HEK293 (cell line): ENCODE measurements at regions not wholly inside any gene's neighbourhood (a gene's known extent, or its start where the extent isn't known, plus 50 kb on each side); places are given as distances from the start of the nearest gene placed in this dataset.
A peak's percentile ranks its signal among the peaks of the same experiment; 100 is the strongest.
"Not testable (repeated sequence)": the region's sequence is repeated elsewhere in the genome, so short reads cannot be mapped to it uniquely, and the experiment has no call there.

ENCODE experiments used
- CTCF ChIA-PET: fragments of 350-600 bp; formaldehyde crosslinking; extraction: SDS; loops from one replicate; lab custom pipeline; 2021; ENCODE audit warnings: antibody characterized with exemption; lab: Yijun Ruan, JAX
- POLR2A ChIA-PET: fragments of 300-600 bp; formaldehyde crosslinking; extraction: SDS; loops from one replicate; lab custom pipeline; 2020; ENCODE audit warnings: antibody characterized with exemption, inconsistent platforms; lab: Yijun Ruan, JAX
- H3K27ac ChIP-seq: fragments of 200-500 bp; sonication (Bioruptor generic); 2 replicates; pipeline ENCODE4 v1.5.1; 2014; ENCODE audit warnings: low read depth, low read length, control low read depth, inconsistent platforms; ENCODE audit errors: extremely low read depth
- H3K36me3 ChIP-seq, 2 experiments: fragments of 200-500 bp in 1 of 2; sonication (Bioruptor generic) in 1 of 2; 1 replicate in 1 of 2; 2 replicates in 1 of 2; pipeline ENCODE4 v1.5.1; 2014 to 2017; ENCODE audit warnings: inconsistent platforms in 2 of 2, low read length in 2 of 2; ENCODE audit not compliant: control insufficient read depth in 2 of 2, insufficient read depth in 1 of 2
- H3K4me1 ChIP-seq: fragments of 200-500 bp; sonication (Bioruptor generic); 2 replicates; pipeline ENCODE4 v1.5.1; 2014; ENCODE audit warnings: mild to moderate bottlenecking, low read length, inconsistent platforms; ENCODE audit not compliant: control insufficient read depth, insufficient read depth
- H3K4me3 ChIP-seq: 2 replicates; pipeline ENCODE4 v1.5.1; 2011; ENCODE audit warnings: low read depth, mild to moderate bottlenecking, control low read depth, low read length, moderate library complexity
- H3K9me3 ChIP-seq: fragments of 200-500 bp; sonication (Bioruptor generic); 2 replicates; pipeline ENCODE4 v1.5.1; 2014; ENCODE audit warnings: low read depth, low read length, inconsistent platforms; ENCODE audit not compliant: control insufficient read depth, insufficient read depth
- KLF10 ChIP-seq: fragments of 450-650 bp; IDR thresholded peaks from 2 replicates; pipeline ENCODE4 v1.5.1; 2018; ENCODE audit warnings: missing biosample characterization, mild to moderate bottlenecking, missing genetic modification characterization
- KLF7 ChIP-seq: fragments of 450-650 bp; formaldehyde crosslinking; IDR thresholded peaks from 2 replicates; pipeline ENCODE4 v1.5.1; 2016; ENCODE audit warnings: missing biosample characterization, missing genetic modification characterization, borderline replicate concordance
- TRIM28 ChIP-seq: IDR thresholded peaks from 2 replicates; pipeline ENCODE4 v1.6.1; 2011; ENCODE audit warnings: low read length, control low read depth, borderline replicate concordance
- ZBTB8A ChIP-seq: fragments of 450-650 bp; formaldehyde crosslinking; IDR thresholded peaks from 2 replicates; pipeline ENCODE4 v1.5.1; 2016; ENCODE audit warnings: missing biosample characterization, missing genetic modification characterization
- ZFP3 ChIP-seq: fragments of 450-650 bp; formaldehyde crosslinking; IDR thresholded peaks from 2 replicates; pipeline ENCODE4 v1.5.1; 2016; ENCODE audit warnings: low read depth, missing biosample characterization, missing genetic modification characterization
- ZFP41 ChIP-seq: fragments of 450-650 bp; formaldehyde crosslinking; IDR thresholded peaks from 2 replicates; pipeline ENCODE4 v1.5.1; 2016; ENCODE audit warnings: missing biosample characterization, missing genetic modification characterization, borderline replicate concordance
- ZNF112 ChIP-seq: fragments of 450-650 bp; formaldehyde crosslinking; IDR thresholded peaks from 2 replicates; pipeline ENCODE4 v1.5.0; 2017; ENCODE audit warnings: missing biosample characterization, missing genetic modification characterization
- ZNF2 ChIP-seq: fragments of 450-650 bp; formaldehyde crosslinking; IDR thresholded peaks from 2 replicates; pipeline ENCODE4 v1.5.1; 2016; ENCODE audit warnings: missing biosample characterization, missing genetic modification characterization
- ZNF302 ChIP-seq: fragments of 450-650 bp; formaldehyde crosslinking; IDR thresholded peaks from 2 replicates; pipeline ENCODE4 v1.5.1; 2016; ENCODE audit warnings: missing biosample characterization, missing genetic modification characterization, low read depth
- ZNF354C ChIP-seq: fragments of 450-650 bp; formaldehyde crosslinking; IDR thresholded peaks from 2 replicates; pipeline ENCODE4 v1.5.1; 2016; ENCODE audit warnings: missing biosample characterization, missing genetic modification characterization, low read depth, borderline replicate concordance
- ZNF391 ChIP-seq: fragments of 450-650 bp; formaldehyde crosslinking; IDR thresholded peaks from 2 replicates; pipeline ENCODE4 v1.5.1; 2016; ENCODE audit warnings: low read depth, missing biosample characterization, missing genetic modification characterization, borderline replicate concordance
- ZNF585B ChIP-seq: fragments of 450-650 bp; formaldehyde crosslinking; IDR thresholded peaks from 2 replicates; pipeline ENCODE4 v1.5.1; 2016; ENCODE audit warnings: missing biosample characterization, missing genetic modification characterization
- ZNF624 ChIP-seq: fragments of 450-650 bp; formaldehyde crosslinking; IDR thresholded peaks from 2 replicates; pipeline ENCODE4 v1.5.1; 2017; ENCODE audit warnings: missing biosample characterization, missing genetic modification characterization
- ZNF707 ChIP-seq: fragments of 450-650 bp; formaldehyde crosslinking; IDR thresholded peaks from 2 replicates; pipeline ENCODE4 v1.5.1; 2016; ENCODE audit warnings: missing biosample characterization, missing genetic modification characterization
- TF ChIP-seq, protein P1 (sequence below): fragments of 450-650 bp; formaldehyde crosslinking; IDR thresholded peaks from 2 replicates; pipeline ENCODE4 v1.5.1; 2016; ENCODE audit warnings: missing biosample characterization, missing genetic modification characterization
- TF ChIP-seq, protein P2 (sequence below): fragments of 450-650 bp; formaldehyde crosslinking; IDR thresholded peaks from 2 replicates; pipeline ENCODE4 v1.5.1; 2016; ENCODE audit warnings: missing biosample characterization, missing genetic modification characterization, borderline replicate concordance
- TF ChIP-seq, protein P3 (sequence below): fragments of 450-650 bp; formaldehyde crosslinking; IDR thresholded peaks from 2 replicates; pipeline ENCODE4; 2016; ENCODE audit warnings: missing biosample characterization, missing genetic modification characterization
- TF ChIP-seq, protein P4 (sequence below): fragments of 450-650 bp; formaldehyde crosslinking; IDR thresholded peaks from 2 replicates; pipeline ENCODE4 v1.5.1; 2016; ENCODE audit warnings: missing biosample characterization, missing genetic modification characterization, low read depth
- TF ChIP-seq, protein P5 (sequence below): fragments of 450-650 bp; formaldehyde crosslinking; IDR thresholded peaks from 2 replicates; pipeline ENCODE4 v1.5.1; 2016; ENCODE audit warnings: missing biosample characterization, missing genetic modification characterization

DNA sequence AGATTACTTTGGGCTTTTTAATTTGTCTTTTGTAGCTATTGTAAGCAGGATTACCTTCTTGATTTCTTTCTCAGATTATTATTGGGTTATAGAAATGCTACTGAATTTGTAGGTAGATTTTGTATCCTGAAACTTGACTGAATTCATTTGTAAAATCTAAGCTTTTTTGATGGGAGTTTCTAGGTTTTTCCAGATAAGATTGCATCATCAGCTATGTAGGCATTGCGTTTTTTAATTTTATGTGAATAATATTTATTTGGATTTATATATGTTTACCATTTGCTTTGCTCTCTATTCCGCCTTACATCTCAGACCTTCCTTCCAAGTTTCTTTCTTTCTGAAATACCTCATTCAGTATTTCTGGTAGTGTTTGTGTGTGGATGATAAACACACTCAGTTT is 351.7 kb upstream of the ANKRD30A start:
- no peaks in the 10 kb centered on the region for H3K36me3 ChIP-seq
- ChIA-PET CTCF (interaction anchor here (1.0 to 3.3 kb wide), 2 partner anchors 1137 to 1138 kb away, joined by 3 to 13 read pairs; no protein-coding TSS in a partner anchor), POLR2A (no interaction called here)
- H3K4me1 ChIP-seq, result no peaks in the 10 kb centered on the region
- no peaks in the 10 kb centered on the region for H3K9me3 ChIP-seq
- H3K4me3 ChIP-seq, result no peak overlapping the region
- TF ChIP-seq ZNF2 (tag by site-specific recombination) (no peak), TRIM28 (no peak), KLF10 (no peak), KLF7 (tag by site-specific recombination) (no peak), ZFP41 (no peak), ZFP3 (tag by site-specific recombination) (no peak), ZBTB8A (tag by site-specific recombination) (no peak), ZNF707 (tag by site-specific recombination) (no peak), ZNF585B (no peak), ZNF624 (tag by site-specific recombination) (no peak), ZNF391 (tag by site-specific recombination) (no peak), ZNF302 (tag by site-specific recombination) (no peak), ZNF112 (tag by site-specific recombination) (no peak)
- TF ChIP-seq, protein P1, sequence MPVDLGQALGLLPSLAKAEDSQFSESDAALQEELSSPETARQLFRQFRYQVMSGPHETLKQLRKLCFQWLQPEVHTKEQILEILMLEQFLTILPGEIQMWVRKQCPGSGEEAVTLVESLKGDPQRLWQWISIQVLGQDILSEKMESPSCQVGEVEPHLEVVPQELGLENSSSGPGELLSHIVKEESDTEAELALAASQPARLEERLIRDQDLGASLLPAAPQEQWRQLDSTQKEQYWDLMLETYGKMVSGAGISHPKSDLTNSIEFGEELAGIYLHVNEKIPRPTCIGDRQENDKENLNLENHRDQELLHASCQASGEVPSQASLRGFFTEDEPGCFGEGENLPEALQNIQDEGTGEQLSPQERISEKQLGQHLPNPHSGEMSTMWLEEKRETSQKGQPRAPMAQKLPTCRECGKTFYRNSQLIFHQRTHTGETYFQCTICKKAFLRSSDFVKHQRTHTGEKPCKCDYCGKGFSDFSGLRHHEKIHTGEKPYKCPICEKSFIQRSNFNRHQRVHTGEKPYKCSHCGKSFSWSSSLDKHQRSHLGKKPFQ, result no peak
- TF ChIP-seq, protein P2, sequence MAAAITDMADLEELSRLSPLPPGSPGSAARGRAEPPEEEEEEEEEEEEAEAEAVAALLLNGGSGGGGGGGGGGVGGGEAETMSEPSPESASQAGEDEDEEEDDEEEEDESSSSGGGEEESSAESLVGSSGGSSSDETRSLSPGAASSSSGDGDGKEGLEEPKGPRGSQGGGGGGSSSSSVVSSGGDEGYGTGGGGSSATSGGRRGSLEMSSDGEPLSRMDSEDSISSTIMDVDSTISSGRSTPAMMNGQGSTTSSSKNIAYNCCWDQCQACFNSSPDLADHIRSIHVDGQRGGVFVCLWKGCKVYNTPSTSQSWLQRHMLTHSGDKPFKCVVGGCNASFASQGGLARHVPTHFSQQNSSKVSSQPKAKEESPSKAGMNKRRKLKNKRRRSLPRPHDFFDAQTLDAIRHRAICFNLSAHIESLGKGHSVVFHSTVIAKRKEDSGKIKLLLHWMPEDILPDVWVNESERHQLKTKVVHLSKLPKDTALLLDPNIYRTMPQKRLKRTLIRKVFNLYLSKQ (tag by site-specific recombination), result no peak
- TF ChIP-seq, protein P3, sequence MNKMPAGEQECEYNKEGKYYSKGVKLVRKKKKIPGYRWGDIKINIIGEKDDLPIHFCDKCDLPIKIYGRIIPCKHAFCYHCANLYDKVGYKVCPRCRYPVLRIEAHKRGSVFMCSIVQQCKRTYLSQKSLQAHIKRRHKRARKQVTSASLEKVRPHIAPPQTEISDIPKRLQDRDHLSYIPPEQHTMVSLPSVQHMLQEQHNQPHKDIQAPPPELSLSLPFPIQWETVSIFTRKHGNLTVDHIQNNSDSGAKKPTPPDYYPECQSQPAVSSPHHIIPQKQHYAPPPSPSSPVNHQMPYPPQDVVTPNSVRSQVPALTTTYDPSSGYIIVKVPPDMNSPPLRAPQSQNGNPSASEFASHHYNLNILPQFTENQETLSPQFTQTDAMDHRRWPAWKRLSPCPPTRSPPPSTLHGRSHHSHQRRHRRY (tag by site-specific recombination), result no peak
- TF ChIP-seq, all 188 proteins: peak for 0
- no peak overlapping the region for H3K27ac ChIP-seq

DNA sequence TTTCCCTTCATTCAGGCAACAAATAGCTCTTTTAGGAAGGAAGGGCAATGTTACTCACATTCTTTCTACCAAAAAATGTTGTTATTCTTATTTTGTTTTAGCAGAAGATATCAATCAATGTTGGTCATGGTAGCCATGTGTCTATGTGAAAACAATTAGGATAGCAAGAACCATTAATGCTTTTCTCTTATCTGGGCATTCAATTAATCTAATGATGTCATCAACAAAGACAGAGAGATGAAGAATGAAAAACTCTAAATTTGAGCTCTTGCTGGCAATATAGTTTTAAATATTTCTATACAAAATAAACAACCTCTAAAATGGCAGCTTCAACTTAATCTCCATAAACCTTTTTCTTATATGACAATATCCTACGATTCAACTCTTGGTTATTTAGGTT is 353.7 kb upstream of the ANKRD30A start:
- TF ChIP-seq, protein P4, sequence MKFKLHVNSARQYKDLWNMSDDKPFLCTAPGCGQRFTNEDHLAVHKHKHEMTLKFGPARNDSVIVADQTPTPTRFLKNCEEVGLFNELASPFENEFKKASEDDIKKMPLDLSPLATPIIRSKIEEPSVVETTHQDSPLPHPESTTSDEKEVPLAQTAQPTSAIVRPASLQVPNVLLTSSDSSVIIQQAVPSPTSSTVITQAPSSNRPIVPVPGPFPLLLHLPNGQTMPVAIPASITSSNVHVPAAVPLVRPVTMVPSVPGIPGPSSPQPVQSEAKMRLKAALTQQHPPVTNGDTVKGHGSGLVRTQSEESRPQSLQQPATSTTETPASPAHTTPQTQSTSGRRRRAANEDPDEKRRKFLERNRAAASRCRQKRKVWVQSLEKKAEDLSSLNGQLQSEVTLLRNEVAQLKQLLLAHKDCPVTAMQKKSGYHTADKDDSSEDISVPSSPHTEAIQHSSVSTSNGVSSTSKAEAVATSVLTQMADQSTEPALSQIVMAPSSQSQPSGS, result peak; percentile 64
- TF ChIP-seq, protein P5, sequence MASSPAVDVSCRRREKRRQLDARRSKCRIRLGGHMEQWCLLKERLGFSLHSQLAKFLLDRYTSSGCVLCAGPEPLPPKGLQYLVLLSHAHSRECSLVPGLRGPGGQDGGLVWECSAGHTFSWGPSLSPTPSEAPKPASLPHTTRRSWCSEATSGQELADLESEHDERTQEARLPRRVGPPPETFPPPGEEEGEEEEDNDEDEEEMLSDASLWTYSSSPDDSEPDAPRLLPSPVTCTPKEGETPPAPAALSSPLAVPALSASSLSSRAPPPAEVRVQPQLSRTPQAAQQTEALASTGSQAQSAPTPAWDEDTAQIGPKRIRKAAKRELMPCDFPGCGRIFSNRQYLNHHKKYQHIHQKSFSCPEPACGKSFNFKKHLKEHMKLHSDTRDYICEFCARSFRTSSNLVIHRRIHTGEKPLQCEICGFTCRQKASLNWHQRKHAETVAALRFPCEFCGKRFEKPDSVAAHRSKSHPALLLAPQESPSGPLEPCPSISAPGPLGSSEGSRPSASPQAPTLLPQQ (tag by site-specific recombination), result no peak
- TF ChIP-seq ZNF354C (tag by site-specific recombination), result no peak
- no peak overlapping the region for H3K27ac ChIP-seq
- no peaks in the 10 kb centered on the region for H3K9me3 ChIP-seq
- POLR2A ChIA-PET, result no interaction called here
- CTCF ChIA-PET, result interaction anchor here (1.3 to 3.3 kb wide), 2 partner anchors 1133 to 1136 kb away, joined by 3 to 13 read pairs; no protein-coding TSS in a partner anchor
- no peak overlapping the region for H3K4me3 ChIP-seq
- no peaks in the 10 kb centered on the region for H3K4me1 ChIP-seq
- no peaks in the 10 kb centered on the region for H3K36me3 ChIP-seq

DNA sequence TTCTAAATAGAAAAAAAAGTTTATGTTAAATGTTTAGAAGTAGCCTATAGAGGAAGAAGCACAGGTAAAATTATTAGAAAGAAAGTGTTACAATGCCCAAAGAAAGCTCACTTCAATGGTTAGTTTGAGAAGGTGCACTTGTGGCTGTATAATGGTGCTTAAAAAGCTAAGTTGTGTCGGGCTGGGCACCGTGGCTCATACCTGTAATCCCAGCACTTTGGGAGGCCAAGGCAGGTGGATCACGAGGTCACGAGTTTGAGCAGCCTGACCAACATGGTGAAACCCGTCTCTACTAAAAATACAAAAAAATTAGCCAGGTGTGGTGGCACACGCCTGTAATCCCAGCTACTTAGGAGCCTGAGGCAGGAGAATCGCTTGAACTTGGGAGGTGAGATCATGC is 355.7 kb upstream of the ANKRD30A start:
- H3K4me1 ChIP-seq, H3K4me3 ChIP-seq, H3K36me3 ChIP-seq, POLR2A ChIA-PET, H3K9me3 ChIP-seq, H3K27ac ChIP-seq: not testable (repeated sequence)
- CTCF ChIA-PET, result interaction anchor here (0.6 to 0.7 kb wide), 3 partner anchors 98 to 1157 kb away, joined by 3 read pairs; no protein-coding TSS in a partner anchor
